NCI-H524 treated with DMSO at 0.1 percent for 48 hours (cell line): ENCODE measurements at regions not wholly inside any gene's neighbourhood (a gene's known extent, or its start where the extent isn't known, plus 50 kb on each side); places are given as distances from the start of the nearest gene placed in this dataset.

Experiments used
- DNase-seq: peaks from one replicate; lab custom pipeline; 2025; lab: John Stamatoyannopoulos, UW

DNA sequence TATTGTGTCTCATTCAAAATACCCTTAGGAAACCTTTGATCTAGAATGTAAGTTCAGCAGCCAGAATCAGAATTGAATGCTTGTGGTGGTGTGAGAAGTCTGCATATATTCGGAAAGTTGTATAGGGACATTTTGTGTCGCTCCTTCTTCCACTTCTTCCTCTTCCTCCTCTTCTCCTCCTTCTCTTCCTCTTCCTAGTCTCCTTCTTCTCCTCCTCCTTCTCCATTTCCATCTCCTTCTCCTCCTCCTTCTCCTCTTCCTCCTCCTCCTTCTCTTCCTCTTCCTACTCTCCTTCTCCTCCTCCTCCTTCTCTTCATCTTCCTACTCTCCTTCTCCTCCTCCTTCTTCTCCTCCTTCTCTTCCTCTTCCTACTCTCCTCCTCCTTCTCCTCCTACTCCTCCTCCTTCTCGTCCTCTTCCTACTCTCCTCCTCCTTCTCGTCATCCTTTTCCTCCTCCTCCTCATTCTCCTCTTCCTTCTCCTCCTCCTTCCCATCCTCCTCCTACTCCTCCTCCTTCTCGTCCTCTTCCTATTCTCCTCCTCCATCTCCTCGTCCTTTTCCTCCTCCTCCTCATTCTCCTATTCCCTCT lies 749.3 kb upstream of the GOLIM4 start:
- DNase-seq, result no peak

DNA sequence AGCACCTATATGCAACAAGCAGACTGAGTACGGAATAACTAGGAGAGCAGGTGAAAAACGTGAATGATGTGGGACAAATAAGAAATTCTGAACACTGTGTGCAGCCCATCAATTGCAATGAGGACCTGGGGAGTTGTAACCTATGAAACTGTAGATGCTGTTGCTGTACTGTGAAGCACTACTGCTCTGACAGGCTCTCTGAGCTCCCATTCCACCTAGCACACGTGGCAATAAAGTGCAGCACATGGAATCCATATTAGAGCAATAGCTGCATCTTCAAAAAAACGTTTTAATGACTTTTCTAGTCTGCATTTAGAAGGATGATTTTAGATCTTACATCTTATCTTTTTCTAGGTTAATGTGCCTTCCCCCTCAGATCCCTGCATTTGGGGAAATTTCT lies 748.7 kb upstream of the GOLIM4 start:
- DNase-seq, result no peak

DNA sequence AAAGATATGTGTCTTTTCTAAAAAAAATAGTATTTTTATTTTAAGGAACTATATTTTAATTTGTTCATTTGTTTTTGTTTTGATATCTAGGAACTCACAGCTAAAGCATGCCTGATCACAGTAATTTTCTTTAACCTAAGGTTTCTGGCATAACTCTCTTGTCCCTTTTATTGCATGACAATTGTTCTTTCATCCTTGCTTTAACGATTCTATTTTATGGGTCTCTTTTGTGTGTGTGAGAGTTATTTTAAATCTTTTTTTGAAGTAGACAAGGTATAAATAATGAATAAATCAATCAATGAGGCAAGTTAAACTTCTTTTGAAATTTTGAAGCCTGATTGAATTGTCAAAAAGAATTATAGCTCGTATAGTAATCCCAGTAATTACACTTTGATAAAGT lies 747.8 kb upstream of the GOLIM4 start:
- no peak for DNase-seq

DNA sequence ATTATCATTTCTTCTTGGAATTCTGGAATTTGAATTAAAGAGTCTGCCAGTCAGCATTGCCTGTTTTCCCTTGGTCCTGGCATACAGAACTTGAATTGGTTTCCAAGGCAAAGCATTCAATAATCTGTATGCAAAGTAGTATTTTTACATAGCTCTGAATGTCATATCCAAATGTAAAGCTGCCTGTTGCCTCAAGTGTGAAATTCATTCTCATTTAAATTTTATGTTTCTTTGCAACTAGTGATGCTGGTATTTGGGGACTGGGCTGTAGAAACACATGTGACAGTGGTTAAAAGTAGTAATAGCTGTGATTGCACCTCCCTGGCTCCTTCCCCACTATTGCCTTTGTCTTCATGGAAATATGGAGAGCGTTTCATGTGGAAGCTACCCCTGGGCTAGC lies 743.9 kb upstream of the GOLIM4 start:
- no peak for DNase-seq

DNA sequence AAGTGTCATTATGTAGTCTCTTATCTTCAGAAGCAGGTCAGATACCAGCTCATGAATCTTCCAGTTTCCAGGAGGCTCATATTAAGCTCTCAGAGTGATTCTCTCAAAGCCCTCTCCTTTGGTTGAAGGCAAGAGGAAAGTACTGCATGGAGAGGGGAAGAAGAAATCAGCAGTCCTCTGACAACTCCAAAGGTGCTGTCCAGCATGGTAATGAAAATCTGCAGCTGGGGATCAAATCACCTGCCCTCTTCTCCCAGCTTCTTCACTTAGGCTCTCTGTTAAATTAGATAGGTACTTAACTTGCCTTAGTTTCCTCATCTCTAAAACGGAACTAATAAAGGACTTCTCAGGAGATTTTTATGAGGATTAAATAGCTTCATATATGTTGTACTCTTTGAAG lies 738.8 kb upstream of the GOLIM4 start:
- no peak for DNase-seq

DNA sequence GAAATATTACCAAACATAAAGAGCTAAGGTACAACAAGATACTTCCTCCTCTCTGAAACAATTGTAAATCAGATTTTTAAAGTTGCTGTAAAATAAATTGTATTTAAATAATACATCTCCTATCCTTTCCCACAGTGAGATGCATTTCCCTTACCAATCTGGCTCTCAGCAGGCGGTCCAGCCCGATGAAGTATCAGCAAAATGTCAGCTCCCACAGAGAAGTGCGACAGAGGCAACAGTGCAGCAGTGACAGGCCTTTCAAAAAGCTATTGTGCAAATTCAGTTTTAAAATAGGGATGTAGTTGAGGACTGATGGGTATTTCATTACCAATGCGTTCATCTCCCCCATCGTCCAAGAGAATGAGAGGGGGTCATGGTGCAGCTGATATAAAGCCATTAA lies 733.2 kb upstream of the GOLIM4 start:
- DNase-seq, result no peak

DNA sequence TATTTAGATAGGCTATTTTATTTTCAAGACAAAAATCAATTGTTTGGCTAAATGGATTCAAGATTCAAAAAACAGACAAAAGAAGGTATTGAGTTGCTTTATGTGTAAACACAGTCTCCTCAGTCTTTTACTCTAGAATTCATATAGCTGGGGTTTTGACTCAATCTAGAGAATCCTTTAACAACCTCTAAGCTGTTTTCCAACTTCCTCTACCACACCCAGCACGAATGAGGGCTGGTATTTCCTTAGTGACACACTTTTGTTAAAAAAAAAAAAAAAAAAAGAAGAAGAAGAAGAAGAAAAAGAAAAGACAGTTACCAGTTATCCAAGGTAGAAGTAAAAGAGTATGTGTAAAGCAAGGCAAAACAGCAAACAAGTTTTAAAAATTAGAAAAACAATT lies 732.8 kb upstream of the GOLIM4 start:
- DNase-seq, result no peak

DNA sequence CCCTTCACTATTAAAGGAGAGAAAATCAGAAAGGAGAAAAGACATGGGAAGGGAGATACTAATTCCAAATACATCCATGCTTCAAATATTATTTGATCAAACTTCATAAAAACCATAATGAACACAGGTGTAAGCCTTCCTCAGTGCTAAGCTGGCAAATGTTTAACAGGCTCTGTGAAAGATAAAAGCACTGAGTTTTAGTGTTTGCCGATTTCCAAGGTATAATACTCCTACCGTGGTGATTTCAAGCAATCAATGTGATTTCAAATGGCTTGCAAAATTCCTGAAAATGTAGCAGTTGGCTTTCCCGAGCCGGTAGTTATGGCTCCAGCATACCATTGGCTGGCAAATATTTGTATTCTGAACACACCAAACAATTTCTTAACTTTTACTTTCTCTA lies 732.3 kb upstream of the GOLIM4 start:
- no peak for DNase-seq

DNA sequence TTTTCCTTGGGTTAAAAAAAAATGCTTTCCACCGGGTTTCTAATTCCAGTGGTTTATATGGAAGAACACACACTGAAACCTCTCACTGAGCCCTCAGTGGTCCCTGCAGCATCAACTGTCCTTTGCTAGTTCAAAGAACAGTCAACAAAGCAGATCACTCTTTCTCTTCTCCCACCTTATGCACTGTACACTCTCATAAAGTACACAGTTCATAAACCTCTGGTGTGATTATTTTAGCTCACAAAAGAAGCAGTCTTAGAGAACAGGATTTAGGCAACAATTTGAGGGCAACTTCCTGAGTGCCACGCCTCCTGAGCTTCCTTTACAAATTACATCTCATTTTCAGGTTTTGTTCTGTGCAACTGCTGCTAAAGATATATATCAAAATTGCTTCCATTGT lies 728.4 kb upstream of the GOLIM4 start:
- no peak for DNase-seq

DNA sequence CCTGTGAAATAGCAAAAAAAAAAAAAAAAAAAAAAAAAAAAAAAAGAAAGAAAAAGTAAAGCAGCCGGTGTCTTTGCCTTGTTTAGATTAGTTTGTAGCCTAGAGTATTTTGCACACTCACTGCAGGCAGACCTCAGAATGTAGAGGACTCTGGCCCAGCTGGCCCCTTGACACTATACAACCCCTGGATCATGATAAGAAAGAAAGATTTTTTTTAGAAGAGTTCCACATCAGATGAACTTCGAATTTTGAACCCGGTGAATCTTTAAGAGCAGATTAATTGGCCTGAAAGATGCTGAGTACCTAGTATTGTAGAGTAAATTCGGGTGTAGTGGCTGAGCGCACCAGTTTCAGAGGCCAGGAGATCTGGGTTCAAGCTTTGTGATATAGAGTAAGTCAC lies 727.7 kb upstream of the GOLIM4 start:
- DNase-seq, result no peak

DNA sequence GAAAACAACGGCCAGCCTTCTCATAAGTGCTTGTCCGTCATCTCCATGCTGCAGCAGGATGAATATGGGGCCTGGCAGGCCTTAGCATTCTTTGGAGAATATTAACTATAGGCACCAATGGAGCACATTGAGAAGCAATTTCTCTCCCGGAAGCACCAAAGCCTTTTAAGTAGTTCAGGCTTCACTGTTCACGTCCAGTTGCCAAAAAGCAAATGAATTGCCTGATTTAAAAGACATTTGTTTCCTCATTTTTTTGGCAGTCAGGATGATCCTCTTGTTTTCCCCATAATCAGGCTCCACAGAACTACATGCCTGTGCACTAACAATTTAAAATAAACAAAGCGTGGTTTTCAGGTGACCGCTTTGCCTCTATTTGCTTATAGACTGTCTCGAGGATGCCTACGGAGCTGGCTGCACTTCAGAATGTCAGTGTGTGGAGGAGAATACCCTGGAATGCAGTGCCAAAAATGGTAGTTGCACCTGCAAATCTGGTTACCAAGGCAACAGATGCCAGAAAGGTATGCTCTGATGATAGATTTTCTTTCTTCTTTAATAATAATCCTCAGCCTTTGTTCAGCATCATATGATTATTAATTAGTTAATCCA lies 725.2 kb upstream of the GOLIM4 start:
- no peak for DNase-seq

DNA sequence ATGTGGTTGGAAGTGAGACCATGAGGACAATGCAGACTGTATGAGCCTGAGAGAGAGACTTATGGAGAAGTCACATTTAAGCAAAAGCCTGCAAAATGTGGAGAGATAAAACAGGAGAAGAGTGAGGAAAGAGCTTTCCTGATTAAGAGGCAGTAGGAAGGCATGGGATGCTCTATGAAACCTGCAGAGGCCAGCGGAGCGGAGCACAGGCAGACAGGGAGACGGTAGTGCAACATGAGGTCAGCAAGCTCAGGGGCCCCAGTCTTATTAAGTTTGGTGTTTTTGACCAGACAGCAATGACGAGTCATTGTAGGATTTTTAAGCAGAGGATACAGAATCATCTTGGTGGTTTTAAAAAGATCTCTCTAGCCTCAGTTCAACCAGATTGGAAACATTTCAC lies 721.5 kb upstream of the GOLIM4 start:
- no peak for DNase-seq

DNA sequence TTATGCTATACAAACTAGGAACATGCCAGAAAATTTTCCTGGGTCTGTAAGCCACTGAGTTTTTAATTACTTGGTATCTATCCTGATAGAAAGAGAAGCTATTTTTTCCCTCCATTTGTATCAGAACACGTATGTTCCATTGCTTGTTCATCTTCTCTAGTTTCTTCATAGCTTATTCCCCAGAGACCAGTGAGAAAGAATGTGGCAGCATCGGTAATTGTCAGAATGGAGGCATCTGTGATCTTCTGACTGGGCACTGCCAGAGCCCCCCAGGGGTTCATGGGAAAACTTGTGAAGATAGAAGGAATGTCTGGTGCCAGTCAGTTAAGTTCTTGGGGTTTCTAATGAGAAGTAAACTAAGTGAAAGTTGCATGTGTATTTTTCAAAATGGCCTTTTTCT lies 720.2 kb upstream of the GOLIM4 start:
- DNase-seq, result no peak

DNA sequence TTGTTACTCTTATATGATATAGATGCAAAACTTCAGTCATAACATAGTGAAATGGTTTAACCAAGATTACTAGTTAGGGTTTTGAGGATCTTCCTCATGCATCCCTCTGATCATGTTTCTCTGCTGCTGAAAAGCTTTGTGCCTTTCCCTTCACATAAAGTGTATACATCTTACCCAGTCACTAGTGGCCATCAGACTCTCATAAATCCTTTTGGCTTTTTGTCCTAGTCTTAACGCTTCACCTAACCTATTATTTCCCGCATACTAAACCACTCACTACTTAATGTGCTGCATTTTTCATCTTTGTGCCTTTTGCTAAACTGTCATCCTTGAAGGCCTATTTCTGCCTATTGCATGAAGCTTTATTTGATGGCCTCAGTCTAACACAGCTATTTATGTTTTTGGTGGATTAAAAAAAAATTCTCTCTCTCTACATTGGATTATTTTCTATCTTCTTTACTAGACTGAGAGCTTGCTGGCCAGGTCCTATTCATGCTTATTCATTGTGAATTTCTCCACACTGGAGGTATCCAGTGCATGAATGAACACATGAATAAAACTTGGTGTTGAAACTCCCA lies 717.6 kb upstream of the GOLIM4 start:
- DNase-seq, result no peak

DNA sequence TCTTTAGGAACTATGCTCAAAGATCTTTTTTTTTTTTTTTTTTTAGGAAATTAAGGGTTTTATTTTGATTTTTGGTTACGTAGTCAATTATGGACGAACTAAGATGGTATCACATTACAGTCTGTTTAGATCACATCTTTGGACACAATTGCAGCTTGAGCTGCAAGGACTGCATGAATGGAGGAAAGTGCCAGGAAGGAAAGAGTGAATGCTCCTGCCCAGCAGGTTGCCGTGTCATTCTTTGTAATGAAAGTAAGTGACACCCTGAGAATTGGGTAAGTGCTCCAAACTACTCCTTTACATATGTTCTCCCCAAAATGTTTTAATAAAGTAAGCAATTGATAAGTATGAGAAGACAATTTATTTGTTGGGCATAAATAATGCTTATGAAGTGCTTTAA lies 716.5 kb upstream of the GOLIM4 start:
- no peak for DNase-seq

DNA sequence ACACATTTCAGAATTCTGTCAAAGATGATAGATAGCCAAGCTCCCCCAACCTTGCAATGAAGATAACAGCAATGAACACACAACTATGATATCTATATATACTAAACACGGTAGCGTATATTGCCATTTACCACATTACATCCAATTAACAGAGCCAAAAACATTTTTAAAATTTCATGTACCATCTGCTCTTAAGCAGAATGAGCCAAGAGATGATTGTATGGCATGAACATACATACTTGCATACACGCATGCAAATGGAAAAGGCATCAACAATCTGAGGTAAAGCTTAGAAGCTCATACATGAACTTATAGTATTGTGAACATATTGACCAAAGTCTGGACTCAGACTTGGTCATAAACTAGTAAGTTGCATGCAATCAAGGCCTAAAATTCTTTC lies 712.9 kb upstream of the GOLIM4 start:
- no peak for DNase-seq

DNA sequence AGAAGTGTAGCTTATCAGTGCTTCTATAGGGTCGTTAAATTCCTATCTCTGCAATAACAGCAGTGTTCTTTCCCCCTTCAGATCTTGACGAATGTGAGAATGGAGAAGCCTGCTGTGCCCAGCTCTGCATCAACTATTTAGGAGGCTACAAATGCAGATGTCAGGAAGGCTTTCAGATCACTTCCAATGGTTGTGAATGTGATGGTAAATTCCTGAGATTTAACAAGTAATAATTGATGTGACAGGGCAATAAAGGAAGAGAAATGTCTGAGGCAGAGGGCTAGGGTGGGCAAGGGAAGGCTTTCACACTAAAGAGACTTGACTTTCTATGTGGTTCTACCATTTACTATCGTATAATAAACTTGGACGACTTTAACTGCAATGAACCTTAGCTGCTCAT lies 711.7 kb upstream of the GOLIM4 start:
- no peak for DNase-seq

DNA sequence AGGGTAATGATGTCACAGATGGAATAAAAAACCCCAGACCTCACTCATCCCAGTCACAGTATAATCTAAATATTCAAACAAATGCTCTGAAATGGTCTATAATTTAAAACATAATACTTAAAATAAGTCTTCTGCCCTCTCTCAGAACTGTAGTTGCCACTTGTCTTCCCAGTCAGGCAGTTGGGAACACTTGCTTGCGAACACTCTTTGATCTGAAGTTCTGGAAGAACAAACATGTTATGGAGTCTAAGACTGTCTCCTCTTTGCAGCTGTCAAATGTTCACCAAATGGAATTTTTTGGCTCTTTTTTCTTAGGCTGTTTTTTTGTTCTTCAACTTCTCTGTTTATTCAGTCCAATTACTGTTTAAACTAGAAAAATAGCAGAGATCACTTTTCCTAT lies 711.1 kb upstream of the GOLIM4 start:
- DNase-seq, result no peak

DNA sequence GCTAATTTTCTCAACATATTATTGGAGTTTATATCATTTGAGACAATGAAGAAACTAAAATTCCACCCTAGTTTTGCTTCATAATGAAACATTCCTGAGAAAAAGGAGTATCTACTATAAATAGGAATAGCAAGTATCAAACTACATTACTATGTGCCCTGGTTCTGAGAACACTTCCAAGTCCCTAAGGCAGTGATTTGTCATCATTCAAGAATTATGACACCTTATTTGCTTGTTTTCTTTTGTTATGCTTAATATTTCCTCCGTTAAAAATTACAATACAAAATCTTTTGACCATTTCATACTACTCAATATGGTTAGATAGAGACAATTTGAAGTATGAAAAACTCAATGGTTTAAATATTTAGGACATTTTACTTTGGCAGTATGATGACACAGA lies 707.8 kb upstream of the GOLIM4 start:
- no peak for DNase-seq

DNA sequence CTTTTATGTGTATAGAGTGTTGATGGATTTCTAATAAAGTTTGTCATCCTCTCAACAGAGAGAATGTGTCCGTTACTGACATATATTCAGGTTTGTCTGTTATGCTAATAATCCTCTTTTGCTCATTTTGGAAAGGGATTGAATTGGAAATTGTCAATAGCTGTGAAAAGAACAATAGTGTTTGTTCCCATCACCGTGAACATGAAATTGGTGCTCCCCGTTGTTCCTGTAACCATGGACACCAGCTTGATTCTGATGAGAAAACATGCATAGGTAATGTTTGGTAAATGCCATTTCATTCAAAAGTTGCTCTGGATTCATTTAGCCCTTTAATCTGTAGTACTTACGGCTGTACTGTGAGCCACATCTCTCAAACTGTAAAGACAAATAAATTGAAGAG lies 707.0 kb upstream of the GOLIM4 start:
- no peak for DNase-seq

DNA sequence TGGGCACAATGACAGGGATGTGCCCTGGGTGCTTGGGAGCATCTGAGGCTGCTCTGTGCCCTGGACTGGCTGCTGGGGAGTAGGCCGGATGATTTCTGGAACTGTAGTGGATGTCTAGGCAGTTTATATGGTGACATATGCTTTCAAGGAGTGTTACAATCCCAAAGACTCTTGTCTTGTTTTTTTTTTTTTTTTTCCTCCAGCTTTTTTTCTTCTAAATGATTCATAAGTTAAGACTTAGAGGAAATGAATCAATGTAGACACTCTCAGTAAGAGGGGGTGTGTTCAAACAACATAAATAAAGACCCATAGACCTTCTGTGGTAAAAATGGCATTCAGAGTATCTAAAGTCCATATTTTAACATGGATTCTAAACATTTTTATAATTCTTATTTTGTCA lies 706.1 kb upstream of the GOLIM4 start:
- no peak for DNase-seq

DNA sequence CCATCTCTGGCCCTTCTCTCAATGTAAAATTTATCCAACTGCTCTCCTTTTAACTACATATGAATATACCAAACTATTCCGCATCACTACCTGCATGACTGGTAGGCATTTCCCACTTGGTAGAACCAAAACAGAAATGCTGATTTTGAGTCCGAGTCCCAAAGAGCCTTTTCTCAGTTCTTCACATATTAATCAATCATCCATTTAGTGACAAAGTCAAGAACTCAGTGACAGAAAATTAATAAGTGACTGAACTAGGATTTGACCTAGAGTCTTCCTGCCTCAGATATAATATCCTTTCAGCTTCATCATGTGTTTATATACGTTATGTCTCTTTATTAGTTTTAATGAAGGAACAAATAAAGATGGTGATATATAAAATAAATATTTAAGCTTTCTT lies 700.6 kb upstream of the GOLIM4 start:
- no peak for DNase-seq

DNA sequence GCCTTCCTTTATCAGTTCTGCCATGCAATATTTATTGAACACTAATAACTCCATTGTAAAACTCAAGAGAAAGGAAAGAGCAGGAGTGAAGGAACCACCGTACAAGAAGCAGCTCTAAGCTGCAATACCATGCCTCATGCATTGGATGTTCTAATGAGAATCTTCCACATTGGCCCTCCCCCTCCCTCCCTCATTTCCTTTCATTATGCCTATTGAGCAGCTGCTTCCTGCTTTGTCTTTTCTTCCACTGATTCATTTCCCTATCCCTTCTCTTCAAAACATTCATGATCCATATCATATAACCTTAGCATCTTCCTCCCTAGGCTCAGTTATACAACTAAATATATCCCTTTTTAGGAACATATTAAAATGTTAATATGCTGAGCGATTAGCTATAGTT lies 698.7 kb upstream of the GOLIM4 start:
- DNase-seq, result no peak

DNA sequence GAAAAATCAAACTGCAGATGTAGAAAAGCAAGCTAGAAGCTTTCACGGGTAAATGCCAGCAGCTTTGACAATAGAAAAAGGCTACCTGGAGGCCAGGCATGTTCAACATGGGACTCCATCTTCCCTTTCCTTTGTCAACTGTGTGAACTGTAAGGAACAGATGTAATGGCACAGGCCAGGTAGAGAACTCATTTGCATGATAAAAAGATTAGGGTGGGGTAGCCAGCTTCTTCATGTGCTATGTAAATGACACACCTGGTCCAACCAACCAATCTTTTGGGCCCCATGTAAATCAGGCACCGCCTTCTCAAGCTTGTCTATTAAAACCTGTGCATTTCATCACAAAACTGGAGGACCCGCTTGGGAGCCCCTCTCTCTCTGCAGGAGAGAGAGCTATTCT lies 686.5 kb upstream of the GOLIM4 start:
- no peak for DNase-seq
